GM18907 (cell line): ENCODE measurements at regions not wholly inside any gene's neighbourhood (a gene's known extent, or its start where the extent isn't known, plus 50 kb on each side); places are given as distances from the start of the nearest gene placed in this dataset.
"Not testable (repeated sequence)": the region's sequence is repeated elsewhere in the genome, so short reads cannot be mapped to it uniquely, and the experiment has no call there.

Experiments used
- ATAC-seq: cut with Tn5 transposase; IDR thresholded peaks from one replicate; pipeline ENCODE4 v1.9.1; 2021; ENCODE audit warnings: mild to moderate bottlenecking, moderate library complexity; ENCODE audit not compliant: unreplicated experiment

DNA sequence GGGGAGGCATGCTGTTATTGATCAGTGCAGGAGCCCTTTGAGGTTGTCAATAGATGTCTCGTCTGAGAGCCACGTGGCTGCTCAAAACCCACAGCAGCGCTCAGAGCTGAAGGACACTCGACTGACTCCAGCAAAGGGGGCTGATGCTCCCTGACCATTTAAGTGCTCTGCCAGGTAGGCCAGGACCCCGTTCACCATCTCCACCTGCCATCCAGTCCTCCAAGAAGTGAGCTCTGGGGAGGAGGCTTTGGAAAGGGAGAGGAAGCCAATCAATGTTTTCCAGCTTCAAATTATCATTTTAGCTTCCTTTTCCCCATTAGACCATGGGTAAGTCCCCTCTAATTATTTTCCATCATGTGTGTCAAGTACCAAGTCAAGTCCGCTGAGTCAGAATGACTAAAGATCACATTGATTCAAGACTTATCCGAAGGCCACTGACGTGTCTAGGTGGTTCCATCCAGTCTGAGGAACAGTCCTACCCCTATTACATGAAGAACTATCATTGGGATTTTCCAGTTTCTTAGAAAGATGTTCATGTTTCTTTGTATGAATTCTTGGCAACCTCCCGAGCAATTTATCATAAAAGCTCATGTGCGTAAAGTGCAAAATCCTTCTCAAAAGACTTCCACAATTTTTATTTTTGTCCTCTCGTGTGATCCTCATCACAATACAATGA lies 302.6 kb upstream of the LYZL1 start:
- ATAC-seq: no peak

DNA sequence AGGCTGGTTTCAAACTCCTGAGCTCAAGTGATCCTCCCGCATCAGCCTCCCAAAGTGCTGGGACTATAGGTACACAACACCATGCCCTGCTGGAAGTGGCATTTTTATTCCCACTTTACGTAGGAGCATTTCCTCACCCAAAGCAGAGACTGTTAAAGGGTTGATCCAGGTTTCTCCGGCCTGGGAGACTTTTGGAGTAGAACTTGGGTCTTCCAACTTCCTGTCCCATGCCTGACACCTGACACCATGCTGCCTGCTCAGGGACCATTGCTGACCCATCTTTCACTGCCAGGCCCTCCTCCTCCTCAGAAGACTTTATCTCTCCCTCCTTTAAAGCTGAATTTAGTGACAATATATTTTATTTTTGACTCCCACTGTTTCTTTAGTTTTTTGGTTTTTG lies 302.0 kb upstream of the LYZL1 start:
- no peak for ATAC-seq

DNA sequence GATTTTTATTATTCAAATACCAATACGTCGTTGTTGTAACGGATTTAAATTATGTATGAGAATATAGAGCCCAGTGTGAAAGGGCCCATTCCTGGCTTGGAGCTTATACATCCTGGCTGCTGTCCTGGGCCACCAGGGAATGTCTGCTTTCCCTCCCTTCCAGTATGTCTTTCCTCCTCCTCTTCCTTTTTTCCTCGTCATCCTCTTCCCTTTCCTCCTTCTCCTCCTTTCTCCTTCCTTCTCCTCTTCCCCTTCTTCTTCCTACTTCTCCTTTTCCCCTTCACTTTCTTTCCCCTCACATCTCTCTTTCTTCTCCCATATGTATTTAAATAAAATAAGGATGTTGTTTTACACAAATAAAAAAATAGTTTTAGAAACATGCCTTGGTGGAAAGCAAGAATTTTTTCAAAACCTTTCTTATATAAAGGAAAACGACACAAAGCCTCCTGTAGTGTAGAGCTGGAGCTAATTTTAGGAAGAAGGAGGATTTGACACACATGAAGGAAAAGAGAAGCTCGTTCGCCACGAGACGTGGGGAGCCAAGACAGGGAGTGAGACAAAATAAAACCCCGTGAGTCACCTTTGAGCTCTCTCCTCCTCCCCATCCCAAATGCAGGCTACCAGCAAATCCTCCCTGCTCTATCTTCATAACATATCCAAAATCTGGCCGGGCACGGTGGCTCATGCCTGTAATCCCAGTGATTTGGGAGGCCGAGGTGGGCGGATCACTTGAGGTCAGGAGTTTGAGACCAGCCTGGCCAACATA lies 301.1 kb upstream of the LYZL1 start:
- ATAC-seq: no peak

DNA sequence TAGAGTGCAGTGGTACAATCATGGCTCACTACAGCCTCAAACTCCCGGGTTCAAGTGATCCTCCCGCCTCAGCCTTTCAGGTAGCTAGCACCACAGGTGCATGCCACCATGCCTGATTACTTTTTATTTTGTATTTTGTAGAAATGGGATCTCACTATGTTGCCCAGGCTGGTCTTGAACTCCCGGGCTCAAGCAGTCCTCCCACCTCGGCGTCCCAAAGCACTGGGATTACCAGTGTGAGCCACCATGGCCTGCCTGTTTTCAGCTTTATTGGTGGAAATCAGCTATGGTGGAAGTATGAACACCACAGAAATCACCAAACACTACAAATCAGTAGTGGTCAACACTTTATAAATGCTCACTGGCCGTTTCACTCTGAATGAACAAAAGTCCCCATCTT lies 299.9 kb upstream of the LYZL1 start:
- ATAC-seq: no peak

DNA sequence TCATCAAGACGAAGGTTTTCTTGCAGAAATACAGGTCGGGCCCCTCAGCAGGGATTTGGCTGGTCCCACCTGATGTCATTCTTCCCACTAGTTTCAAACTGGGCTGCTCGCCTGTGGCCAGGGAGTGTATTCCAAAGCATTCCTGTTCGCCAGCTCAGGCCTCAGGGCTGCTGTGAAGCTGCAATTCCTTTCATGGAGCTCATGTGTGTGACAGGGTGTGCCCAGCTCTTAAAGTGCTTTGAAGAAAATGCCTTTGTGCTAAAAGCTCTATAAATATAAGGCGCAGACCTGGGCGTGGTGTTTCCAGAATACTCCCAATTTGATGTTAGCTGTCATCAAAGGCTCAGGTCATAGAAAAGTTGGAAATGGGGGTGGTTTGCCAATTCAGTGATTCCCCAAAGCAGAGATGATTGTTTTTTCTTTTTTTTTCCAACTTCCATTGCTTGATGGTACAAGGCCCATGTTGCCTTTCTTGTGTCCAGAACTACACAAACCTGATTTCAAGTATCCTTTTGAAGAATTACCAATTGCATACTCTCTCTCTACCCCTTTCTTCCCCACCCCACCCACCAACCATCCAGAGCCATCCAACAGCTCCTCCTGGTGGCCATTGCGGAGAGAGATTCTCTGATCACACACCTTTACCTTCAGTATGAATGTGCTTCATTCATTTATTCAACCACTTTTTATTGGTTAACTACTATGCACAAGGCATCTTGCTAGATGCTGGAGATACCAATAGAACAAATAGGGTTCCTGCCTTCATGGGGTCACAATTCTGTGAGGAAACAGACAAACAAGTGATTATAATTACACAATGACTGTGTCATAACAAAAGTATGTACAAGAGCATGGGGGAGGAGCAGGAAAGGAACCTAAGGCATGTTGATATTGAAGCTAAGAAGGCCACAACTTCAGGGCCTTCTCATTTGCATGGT lies 297.3 kb upstream of the LYZL1 start:
- ATAC-seq: peak; percentile 50

DNA sequence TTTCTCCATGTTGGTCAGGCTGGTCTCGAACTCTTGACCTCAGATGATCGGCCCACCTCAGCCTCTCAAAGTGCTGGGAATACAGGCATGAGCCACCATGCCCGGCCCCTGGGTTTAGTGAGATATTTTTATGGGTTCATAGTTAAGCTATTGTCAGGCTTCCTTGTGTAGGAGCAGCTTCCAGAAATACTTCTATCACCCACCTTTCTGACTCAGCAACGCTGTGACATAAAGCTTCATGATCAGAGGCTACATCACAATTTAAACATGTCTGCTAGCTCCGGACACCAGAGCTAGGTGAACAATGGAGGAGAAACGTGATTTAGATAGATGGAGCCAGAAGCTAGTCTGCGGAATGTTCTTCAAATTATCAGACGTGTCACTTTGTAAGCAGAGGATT lies 295.8 kb upstream of the LYZL1 start:
- no peak for ATAC-seq

DNA sequence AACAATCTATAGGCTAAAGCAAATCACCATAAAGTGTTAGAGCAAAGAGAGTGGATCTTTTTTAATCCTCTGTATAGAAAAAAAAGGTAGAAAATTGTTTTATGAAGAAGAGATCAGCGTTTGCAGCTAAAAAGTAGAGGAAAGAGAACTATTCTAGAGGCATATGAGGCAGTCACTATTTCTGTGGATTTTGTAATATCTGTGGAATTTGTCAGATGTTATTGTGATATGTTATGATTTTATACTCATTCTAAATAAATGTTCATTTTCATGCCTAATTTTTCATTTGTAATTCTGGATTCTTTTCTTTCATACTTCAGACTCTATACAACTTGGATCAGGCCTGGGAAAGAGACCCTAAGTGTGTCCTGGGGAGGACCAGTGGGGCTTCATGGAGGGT lies 295.0 kb upstream of the LYZL1 start:
- ATAC-seq: no peak

GRCh38 chr10:28994802-28995201 lies 294.1 kb upstream of the LYZL1 start:
- ATAC-seq: not testable (repeated sequence)

DNA sequence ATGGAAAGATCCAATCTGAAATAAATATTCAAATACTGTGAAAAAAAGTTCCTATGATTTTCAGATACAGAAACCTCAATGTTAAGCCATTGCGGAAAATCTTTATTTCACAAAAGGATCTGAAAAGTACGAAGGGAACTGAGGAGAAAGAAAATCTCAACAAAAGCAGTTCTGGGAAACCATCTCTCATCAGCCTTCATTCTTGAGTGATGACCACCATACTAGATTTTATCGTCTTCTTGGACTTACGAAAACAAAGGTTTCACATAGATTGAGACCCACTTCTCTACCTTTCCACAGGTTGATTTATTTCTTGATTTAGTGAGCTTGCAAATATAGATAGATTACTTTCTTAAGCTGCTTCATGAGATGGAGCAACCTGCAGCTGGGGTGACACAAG lies 293.4 kb upstream of the LYZL1 start:
- no peak for ATAC-seq

- ATAC-seq: no peak
Measured at GRCh38 chr10:28996345-28996744, 292.5 kb upstream of the LYZL1 start.

GRCh38 chr10:28996947-28997551 lies 291.8 kb upstream of the LYZL1 start:
- no peak for ATAC-seq

DNA sequence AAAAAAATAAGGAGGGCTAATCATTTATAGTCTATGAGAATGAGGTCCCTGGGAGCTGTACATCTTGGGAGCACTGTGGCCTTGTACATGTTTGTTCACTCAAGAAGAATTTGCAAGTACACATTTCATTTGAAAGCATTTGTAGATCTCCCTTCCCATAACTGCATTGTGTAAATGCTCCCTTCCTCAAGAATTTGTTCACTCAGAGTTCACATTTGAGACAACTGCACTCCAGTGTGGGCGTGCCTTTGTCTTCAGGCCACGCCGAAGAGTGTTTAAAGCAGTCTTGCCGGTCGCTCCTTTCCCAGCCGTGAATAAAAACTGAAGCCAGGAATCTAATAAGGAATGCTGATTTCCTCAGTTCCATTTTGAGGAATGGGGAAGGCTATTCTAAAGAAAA lies 291.1 kb upstream of the LYZL1 start:
- ATAC-seq: no peak

DNA sequence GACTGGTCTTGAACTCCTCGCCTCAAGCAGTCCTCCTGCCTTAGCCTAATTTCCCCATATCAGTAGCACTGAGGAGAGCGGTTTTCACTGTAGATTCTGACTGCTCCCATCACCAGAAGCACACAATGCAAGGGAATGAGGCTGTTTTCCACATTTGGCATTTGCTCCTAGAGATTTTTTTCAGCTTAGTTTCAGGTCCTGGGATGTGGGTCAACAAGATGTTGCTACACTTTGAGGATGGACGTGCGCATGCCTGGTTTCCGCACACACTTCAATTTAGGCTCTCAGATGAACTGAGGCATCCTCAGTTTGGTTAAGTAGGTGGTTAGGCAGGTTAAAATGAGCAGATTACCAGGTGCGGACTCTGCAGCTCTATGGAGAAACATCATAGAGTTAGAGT lies 287.1 kb upstream of the LYZL1 start:
- no peak for ATAC-seq

DNA sequence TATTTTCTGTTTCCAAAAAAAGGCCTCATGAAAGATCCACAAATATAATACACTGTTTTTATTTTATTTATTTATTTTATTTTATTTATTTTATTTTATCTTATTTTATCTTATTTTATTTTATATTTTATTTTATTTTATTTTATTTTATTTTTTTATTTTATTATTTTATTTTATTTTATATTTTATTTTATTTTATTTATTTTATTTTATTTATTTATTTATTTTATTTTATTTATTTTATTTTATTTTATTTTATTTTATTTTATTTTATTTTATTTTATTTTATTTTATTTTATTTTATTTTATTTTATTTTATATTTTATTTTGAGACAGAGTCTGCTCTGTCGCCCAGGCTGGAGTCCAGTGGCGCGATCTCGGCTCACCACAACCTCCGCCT lies 285.9 kb upstream of the LYZL1 start:
- ATAC-seq: not testable (repeated sequence)

- ATAC-seq: no peak
Measured at GRCh38 chr10:29005988-29006387, 282.9 kb upstream of the LYZL1 start.

DNA sequence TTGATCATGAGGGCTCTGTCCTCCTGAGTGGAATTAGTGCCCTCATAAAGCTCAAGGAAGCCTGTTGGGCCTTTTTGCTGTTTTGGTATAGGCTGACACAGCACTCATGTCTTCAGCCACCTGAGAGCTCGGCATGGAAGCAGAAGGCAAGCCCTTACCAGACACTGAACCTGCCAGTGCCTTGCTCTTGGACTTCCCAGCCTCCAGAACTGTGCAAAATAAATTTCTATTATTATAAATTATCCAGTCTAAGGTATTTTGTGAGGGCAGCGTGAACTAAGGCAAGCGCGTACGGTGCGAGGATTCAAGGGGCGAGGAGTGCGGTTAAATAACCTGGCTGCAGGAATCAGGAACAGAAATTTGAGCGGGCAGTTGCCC lies 281.5 kb upstream of the LYZL1 start:
- no peak for ATAC-seq

- no peak for ATAC-seq
Measured at GRCh38 chr10:29007748-29008610, 280.9 kb upstream of the LYZL1 start.

GRCh38 chr10:29009464-29009863 lies 279.4 kb upstream of the LYZL1 start:
- ATAC-seq: no peak

DNA sequence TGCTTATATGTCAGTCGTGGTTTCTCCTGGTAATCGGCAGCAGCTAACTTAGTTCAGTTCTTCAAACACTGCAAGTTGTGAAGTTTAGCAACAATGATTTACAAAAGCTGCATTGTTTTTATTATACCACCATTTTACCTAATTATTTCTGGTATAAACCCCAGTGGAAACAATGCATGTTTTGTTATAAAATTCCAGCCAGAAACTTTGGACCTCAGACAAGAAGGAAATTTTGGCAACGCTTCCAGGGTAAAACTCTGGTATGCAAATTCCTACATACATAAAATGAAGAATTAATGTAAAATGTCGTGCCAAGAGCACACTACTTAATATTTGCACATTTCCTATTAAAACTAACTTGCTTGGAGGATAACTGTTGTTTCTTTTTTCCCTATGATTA lies 277.4 kb upstream of the LYZL1 start:
- ATAC-seq: no peak

GRCh38 chr10:29012926-29013554 lies 275.8 kb upstream of the LYZL1 start:
- ATAC-seq: no peak
